Activated T-cell treated with anti-CD3 and anti-CD28 coated beads for 1 hour (primary cell): ENCODE measurements at regions not wholly inside any gene's neighbourhood (a gene's known extent, or its start where the extent isn't known, plus 50 kb on each side); places are given as distances from the start of the nearest gene placed in this dataset.

Source experiments
- DNase-seq: peaks from one replicate; pipeline ENCODE4 v3.0.0-alpha.2; 2020; ENCODE audit warnings: low read depth

GRCh38 chr1:29482991-29483390 lies 246.7 kb downstream of the PTPRU start:
- DNase-seq, result no peak

GRCh38 chr1:29482064-29482463 lies 245.7 kb downstream of the PTPRU start:
- DNase-seq, result no peak

- DNase-seq, result no peak
Observed at GRCh38 chr1:29481031-29481430, 244.7 kb downstream of the PTPRU start.

GRCh38 chr1:29478879-29479278 lies 242.6 kb downstream of the PTPRU start:
- DNase-seq, result no peak

- no peak for DNase-seq
Observed at GRCh38 chr1:29478151-29478791, 241.9 kb downstream of the PTPRU start.

DNA sequence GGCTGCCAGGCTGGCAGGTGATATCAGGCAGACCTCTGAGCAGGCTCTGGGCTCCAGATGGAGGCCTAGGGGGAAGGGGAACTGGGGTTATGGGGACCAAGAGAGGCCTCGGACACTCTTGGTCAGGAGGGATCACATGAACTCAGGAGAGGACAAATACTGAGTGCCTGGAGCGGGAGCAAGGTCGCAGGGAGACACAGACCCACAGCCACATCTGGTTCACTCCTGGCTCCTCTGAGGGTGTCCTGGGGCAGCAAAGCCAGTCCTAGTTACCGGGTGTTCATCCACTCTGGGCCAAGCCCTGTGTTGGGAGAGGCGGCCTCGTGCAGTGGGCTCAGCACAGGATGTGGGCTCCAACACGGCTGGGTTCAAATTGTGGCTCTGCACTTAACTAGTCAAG lies 239.0 kb downstream of the PTPRU start:
- DNase-seq, result no peak

- no peak for DNase-seq
Observed at GRCh38 chr1:29474274-29475244, 238.2 kb downstream of the PTPRU start.

DNA sequence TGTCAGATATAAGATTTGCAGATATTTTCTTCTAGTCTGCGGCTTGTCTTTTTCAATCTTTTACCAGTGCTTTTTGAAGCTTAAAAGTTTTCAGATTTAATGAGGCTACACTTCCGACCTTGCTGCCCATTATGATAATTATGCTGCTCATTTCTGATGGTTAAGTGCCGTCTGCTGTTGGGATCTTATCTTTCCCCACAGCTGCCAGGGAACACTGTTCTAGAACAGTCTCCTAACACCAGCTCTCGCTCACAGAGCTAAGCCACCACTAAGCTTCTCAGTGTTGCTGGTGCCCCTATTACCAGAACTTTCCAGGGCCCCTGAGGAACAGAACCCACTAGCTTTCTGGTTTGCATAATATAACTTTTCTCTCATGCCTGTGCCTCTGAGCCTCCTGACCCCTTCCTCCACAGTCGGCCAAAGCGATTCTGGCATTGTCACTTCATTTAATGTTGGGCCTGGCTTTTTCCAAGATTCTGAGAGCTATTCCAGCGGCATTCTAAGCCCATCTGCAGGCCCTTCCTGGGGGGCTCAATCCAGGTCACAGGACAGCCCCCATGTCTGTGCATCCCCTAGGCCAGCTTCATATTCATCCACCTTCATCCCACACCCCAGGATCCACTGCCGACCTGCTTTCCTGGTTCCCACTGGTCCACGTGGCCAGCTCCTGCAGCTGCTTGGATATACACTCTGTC lies 237.0 kb downstream of the PTPRU start:
- DNase-seq, result no peak

DNA sequence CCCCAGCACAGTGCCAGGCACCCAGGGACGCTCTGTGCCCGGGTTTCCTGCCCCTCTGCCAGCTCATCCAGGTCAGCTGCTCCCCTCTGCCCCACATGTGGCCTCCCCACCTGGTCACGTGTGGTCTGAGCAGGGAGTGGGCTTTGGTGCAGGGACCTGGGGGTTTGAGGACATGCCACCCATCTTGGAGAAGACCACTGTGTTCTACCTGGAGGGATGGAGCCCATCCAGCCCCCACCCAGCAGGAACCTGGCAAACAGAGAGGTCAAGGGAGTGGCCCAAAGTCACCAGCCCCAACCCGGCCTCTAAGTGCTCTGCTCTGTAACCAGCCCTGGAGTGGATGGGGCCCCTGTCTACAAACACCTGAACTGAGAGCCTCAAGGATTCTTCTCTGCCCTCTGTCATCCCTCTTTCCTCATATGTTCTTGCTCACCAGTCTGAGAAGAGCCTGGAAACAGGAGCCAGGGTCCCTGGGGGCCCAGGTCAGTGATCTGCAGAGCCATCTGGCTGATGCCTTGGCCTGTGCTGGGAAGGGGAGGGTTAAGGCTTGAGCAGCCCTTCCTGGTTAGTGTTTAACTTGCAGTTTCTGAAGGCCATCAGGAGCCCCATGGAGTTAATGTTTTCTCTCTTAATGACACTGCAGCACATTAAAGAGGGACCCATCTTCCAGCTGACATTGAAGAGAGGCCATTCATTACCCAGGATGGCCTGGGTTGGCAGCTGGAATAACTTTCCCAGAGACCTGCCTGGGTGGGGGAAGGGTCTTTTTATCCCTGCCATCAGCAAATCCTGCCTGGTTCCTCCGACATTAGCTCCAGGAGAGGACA lies 235.4 kb downstream of the PTPRU start:
- DNase-seq, result no peak

- DNase-seq, result no peak
Observed at GRCh38 chr1:29470788-29471119, 234.4 kb downstream of the PTPRU start.

DNA sequence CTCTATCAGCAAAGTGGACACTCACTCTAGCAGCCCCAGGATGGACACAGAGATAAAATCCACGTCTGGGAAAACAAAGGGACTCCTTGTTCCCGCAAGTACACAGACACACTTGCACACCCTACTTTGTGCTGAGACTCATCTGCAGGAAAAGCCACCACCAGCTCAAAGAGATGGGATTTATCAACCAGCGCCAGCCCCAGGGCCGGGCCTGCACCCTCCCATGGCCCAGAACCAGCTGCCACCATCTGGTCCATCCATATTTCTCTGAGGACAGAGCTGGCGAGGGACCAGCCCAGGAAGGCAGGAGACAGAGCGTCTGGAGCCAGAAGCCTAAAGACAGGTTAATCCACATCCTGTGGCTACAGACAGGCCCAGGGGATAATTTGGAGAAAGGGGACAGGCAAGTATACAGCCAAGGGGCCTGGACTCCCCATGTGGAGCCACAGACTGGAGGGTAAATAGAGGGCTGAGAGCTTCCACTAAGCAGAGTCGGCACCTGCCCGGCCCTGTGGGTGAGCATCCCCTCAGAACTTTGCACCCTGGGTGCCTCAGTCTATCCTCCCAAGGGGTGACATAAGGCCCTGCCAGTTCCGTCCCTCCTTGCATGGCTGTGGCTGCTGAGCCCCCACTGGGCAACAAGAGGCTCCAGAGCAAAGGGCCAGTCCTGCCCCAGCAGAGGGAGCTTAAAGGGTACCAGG lies 233.9 kb downstream of the PTPRU start:
- no peak for DNase-seq

GRCh38 chr1:29469457-29469856 lies 233.1 kb downstream of the PTPRU start:
- no peak for DNase-seq

DNA sequence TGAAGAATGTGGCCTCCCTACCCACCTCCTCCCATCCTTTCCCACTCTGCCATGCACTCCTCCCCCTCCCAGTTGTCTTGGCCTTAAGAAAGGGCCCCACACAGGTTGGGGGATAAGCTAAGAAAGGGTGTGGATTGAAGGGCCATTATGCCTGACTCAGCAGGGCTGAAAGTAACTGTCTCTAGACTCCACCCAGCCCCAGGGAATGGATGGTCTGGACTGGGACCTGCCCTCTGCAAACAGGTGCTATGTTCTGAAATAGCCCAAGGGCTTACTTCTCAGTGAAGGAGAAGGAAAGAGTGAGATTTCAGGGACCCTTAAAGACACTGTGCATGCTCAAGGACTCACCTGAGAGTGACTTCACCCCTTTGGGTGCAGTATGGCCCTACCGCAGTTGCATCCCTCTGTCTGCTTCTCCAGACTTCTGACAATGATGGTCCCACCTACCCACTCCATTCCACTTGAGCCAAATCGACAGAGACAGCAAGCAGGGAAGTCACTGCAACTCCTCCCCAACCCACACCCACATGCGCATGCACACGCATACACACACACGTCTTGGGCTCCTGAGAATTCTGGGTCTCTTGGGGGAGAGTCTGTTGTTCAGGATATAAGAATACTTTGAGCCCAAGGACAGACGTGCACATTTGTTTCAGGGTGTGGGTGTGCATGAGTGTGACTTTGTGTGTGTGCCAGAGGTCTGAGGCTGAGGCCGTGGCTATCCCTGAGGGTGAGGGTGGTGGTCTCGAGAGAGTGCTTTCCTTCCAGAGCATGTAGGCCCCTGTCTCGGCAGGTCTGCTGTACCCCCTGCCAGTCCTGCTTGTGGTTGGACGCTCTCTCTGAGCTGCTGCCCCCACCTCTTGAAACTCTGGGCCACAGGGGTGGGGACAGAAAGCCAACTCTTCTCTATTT lies 231.9 kb downstream of the PTPRU start:
- no peak for DNase-seq

GRCh38 chr1:29466258-29466657 lies 229.9 kb downstream of the PTPRU start:
- DNase-seq, result no peak

DNA sequence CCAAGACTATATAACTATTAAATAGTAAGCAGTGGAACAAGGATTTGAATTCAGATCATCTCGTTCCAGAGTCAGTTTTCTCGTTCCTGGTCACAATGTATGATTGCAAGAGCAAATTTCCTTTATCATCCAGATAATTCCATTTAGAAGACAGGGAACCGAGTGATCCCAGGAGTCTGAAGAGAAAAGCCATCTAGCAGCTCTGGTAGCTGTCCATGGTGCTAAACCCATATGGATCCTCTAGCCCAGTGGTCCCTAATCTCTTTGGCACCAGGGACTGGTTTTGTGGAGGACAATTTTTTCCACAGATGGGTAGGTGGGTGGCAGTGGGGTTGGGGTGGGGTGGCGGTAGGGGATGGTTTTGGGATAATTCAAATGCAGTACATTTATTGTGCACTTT lies 229.4 kb downstream of the PTPRU start:
- DNase-seq, result no peak

- no peak for DNase-seq
Observed at GRCh38 chr1:29462096-29462495, 225.8 kb downstream of the PTPRU start.

- no peak for DNase-seq
Observed at GRCh38 chr1:29461115-29461739, 224.9 kb downstream of the PTPRU start.

DNA sequence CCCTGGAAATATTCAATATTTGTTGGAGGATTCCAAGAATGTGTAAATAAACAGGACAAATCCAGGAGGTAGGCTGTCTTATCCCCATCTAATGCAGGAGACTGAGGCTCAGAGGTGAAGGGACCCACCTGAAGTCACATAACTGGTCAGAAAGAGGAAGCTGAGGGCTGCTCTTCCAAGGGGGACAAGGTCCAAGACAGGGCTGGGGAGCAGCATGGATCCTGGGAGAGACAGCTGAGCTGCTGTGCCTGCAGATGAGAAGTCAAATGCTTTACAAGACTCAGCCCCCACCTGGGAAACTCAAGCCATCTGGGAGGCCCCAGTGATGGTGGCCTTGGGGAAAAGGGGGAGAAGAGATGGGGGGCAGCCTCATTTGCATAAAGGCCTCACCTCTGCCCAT lies 224.4 kb downstream of the PTPRU start:
- DNase-seq, result no peak

DNA sequence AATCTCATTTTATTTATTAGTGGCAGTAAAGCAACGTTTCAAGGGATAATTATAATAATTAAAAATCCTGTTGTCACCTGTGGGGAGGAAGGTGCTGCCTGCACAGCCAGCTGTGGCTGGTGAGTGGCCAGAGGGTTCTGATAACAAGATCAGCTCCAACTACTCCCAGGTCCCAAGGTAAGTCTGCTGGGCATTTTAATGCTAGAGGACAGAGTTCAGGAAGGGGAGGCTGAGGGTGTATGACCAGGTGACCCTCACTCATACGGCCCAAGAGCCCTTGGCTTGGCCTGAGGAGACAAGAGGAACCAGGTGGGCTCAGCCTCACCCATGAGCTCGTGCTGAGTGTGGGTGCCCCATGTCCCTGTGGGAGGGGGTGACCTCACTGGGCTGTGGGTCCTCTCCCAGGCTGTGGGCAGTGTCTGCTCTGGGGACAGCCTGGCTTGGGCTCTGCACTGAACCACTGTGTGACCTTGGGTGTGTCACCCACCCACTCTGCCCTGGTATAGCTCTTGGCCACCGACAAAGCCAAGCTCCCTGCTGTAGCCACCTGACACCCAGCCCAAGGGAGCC lies 223.8 kb downstream of the PTPRU start:
- DNase-seq, result no peak

GRCh38 chr1:29459620-29459945 lies 223.3 kb downstream of the PTPRU start:
- no peak for DNase-seq
